Pancreas (tissue), 10 donors: ENCODE measurements at regions not wholly inside any gene's neighbourhood (a gene's known extent, or its start where the extent isn't known, plus 50 kb on each side); places are given as distances from the start of the nearest gene placed in this dataset.

ENCODE experiments used
- ATAC-seq, 4 donors: fragments of 200-7000 bp; cut with Tn5 transposase; one replicate each; pipeline versions ENCODE4 v1.8.0 to v1.9.1; 2020; ENCODE audit warnings: mild to moderate bottlenecking in 4 of 4, moderate library complexity in 4 of 4
- DNase-seq, 6 donors: peaks; one replicate each; pipeline ENCODE4 v3.0.0-alpha.2; 2020
- FAIRE-seq: peaks from 2 replicates; lab custom pipeline; 2012; peaks lifted over from hg19 to GRCh38; lab: Jason Lieb, UNC
- H3K27ac ChIP-seq, 4 donors: fragments of 200-600 bp; sonication (generic); 1 replicate in 3 of 4; 2 replicates in 1 of 4; pipeline versions ENCODE4 v1.5.0 to v1.8.0; 2020
- H3K27me3 ChIP-seq, 4 donors: fragments of 200-600 bp; one replicate each; pipeline ENCODE4 v1.8.0; 2021
- H3K36me3 ChIP-seq, 3 donors: fragments of 200-600 bp; sonication (generic) in 1 of 3; one replicate each; pipeline versions ENCODE4 v1.5.0 to v1.8.0; 2020 to 2021
- H3K4me1 ChIP-seq, 3 donors: fragments of 200-600 bp; one replicate each; pipeline ENCODE4 v1.8.0; 2021
- H3K4me3 ChIP-seq, 4 donors: fragments of 200-600 bp; sonication (generic) in 2 of 4; one replicate each; pipeline versions ENCODE4 v1.5.0 to v1.8.0; 2020 to 2021
- H3K9me3 ChIP-seq, 4 donors: fragments of 200-600 bp; one replicate each; pipeline ENCODE4 v1.8.0; 2021
- WGBS, 2 donors: extraction: QIAGEN DNeasy Blood & Tissue Kit; methylation state at CpG; one replicate each; pipeline ENCODE4 v1.1.7; 2013; 5-methylcytosine and 5-hydroxymethylcytosine counted together
- intact Hi-C, 3 donors: fragments of 100-400 bp; cut with DNase I; formaldehyde crosslinking; loops; one replicate each; pipeline versions ENCODE4 v1.11.1 to v1.14.2; 2022
- TF ChIP-seq, protein P1 (sequence below), 4 donors: fragments of 200-600 bp; sonication (generic) in 3 of 4; IDR thresholded peaks; one replicate each; pipeline versions ENCODE4 v1.5.0 to v1.8.0; 2021; ENCODE audit warnings: antibody characterized with exemption in 4 of 4
- donor health status: healthy with polysubstance abuse.
- donor health status: DM: no; HTN: no; CAD: no; lungs with moderate emphysema.
- donor health status: DM: no; HTN: no; CAD: no.
- donor health status: control.
- donor health status: control.
- donor health status: Bipolar disorder and iron deficiency.
- donor health status: DM: yes; HTN: yes; CAD: no.
- donor health status: DM: no; HTN: no; CAD: no.
- donor health status: DM: no; HTN: no; CAD: no.
- donor health status: DM: yes; HTN: yes; CAD: no.

DNA sequence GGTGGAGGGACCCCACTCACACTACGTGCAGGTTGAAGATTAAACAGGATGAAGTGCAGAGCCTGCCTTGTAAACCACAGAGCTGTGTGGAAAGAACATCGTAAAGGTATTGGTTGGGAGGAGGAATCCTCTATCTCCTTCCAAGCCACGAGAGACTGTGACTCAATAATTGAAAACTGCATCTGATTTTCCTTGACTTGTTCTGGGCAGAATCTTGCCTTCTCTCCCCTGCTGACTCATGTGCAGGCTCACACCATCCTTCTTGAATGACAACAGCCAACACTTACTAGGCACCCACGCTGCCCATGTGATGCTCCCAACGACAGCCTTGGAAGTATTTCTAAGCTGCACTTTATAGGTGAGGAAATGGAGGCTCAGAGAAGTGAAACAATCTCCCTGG, 563.0 kb downstream of the MIAT start:
- DNase-seq = no peak
- H3K4me3 ChIP-seq = no peak overlapping the region
- FAIRE-seq = no peak
- TF ChIP-seq, protein P1, sequence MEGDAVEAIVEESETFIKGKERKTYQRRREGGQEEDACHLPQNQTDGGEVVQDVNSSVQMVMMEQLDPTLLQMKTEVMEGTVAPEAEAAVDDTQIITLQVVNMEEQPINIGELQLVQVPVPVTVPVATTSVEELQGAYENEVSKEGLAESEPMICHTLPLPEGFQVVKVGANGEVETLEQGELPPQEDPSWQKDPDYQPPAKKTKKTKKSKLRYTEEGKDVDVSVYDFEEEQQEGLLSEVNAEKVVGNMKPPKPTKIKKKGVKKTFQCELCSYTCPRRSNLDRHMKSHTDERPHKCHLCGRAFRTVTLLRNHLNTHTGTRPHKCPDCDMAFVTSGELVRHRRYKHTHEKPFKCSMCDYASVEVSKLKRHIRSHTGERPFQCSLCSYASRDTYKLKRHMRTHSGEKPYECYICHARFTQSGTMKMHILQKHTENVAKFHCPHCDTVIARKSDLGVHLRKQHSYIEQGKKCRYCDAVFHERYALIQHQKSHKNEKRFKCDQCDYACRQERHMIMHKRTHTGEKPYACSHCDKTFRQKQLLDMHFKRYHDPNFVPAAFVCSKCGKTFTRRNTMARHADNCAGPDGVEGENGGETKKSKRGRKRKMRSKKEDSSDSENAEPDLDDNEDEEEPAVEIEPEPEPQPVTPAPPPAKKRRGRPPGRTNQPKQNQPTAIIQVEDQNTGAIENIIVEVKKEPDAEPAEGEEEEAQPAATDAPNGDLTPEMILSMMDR (IDR thresholded peaks at IDR 0.05) = no peak
- no peak overlapping the region for H3K27ac ChIP-seq
- intact Hi-C loops = no loop called here
- no peaks in the 10 kb centered on the region for H3K9me3 ChIP-seq
- 64 to 67% methylated on average over 5 of the region's 5 CpGs for WGBS, 2 donors
- no peaks in the 10 kb centered on the region for H3K27me3 ChIP-seq
- no peaks in the 10 kb centered on the region for H3K4me1 ChIP-seq
- peak in 2 of 4 donors; percentile 44 to 45 for ATAC-seq
- no peaks in the 10 kb centered on the region for H3K36me3 ChIP-seq

DNA sequence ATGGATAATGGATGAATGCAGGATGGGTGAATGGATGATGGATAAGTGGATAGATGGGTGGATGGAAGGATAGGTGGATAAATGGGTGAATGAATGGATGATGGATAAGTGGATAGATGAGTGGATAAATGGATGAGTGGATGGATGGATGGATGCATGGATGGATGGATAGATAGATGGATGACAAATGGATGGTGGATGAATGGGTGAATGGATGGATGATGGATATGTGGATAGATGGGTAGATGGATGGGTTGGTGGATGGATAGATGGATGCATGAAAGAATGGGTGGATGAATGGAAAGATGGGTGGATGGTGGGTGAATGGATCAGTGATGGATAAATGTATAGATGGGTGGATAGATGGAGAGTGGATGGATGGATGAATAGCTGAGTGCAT, 564.8 kb downstream of the MIAT start:
- Histone ChIP-seq H3K27ac (no peak overlapping the region), H3K9me3 (no peaks in the 10 kb centered on the region), H3K4me1 (no peaks in the 10 kb centered on the region), H3K36me3 (no peaks in the 10 kb centered on the region), H3K27me3 (no peaks in the 10 kb centered on the region), H3K4me3 (no peak overlapping the region)
- intact Hi-C loops = no loop called here
- TF ChIP-seq, protein P1 (IDR thresholded peaks at IDR 0.05) = no peak
- ATAC-seq (no peak), DNase-seq (no peak), FAIRE-seq (no peak)

- H3K27ac ChIP-seq = no peak overlapping the region
- no peak overlapping the region for H3K4me3 ChIP-seq
- H3K27me3 ChIP-seq = no peaks in the 10 kb centered on the region
- WGBS, 2 donors = 53 to 55% methylated on average over 3 of the region's 3 CpGs
- H3K36me3 ChIP-seq = no peaks in the 10 kb centered on the region
- ATAC-seq (peak in 2 of 4 donors; percentile 48 to 59), DNase-seq (no peak), FAIRE-seq (no peak)
- TF ChIP-seq, protein P1 (IDR thresholded peaks at IDR 0.05) = no peak
- no peaks in the 10 kb centered on the region for H3K4me1 ChIP-seq
- intact Hi-C loops = no loop called here
- H3K9me3 ChIP-seq = no peaks in the 10 kb centered on the region
These were observed 566.2 kb downstream of the MIAT start for GRCh38 chr22:27223317-27224177.

GRCh38 chr22:27224485-27225374, 567.3 kb downstream of the MIAT start:
- H3K4me1 ChIP-seq = no peaks in the 10 kb centered on the region
- H3K4me3 ChIP-seq = no peak overlapping the region
- FAIRE-seq = no peak
- no peak for DNase-seq
- TF ChIP-seq, protein P1 (IDR thresholded peaks at IDR 0.05) = no peak
- H3K27me3 ChIP-seq = no peaks in the 10 kb centered on the region
- intact Hi-C loops = no loop called here
- H3K36me3 ChIP-seq = no peaks in the 10 kb centered on the region
- WGBS, 2 donors = 58 to 59% methylated on average over 18 of the region's 18 CpGs
- H3K9me3 ChIP-seq = no peaks in the 10 kb centered on the region
- ATAC-seq = peak in 2 of 4 donors; percentile 33 to 60
- H3K27ac ChIP-seq = no peak overlapping the region
